ENCODE measurements at regions not wholly inside any gene's neighbourhood (a gene's known extent, or its start where the extent isn't known, plus 50 kb on each side); places are given as distances from the start of the nearest gene placed in this dataset.

GRCh38 chr9:90460220-90460619, 182.4 kb downstream of the DIRAS2 start:
- TF ChIP-seq POLR2A (IDR thresholded peaks at IDR 0.05) (no peak), POLR2AphosphoS5 (IDR thresholded peaks at IDR 0.05) (no peak)
